Neural progenitor cell (in vitro differentiated cells): ENCODE measurements at regions not wholly inside any gene's neighbourhood (a gene's known extent, or its start where the extent isn't known, plus 50 kb on each side); places are given as distances from the start of the nearest gene placed in this dataset.

Experiments
- CTCF ChIP-seq: fragments of 200-600 bp; sonication (generic); IDR thresholded peaks from 2 replicates; pipeline ENCODE4 v1.5.1; 2017; ENCODE audit warnings: antibody characterized with exemption, mild to moderate bottlenecking
- EZH2 ChIP-seq: fragments of 200-600 bp; sonication (generic); IDR thresholded peaks from 2 replicates; pipeline ENCODE4 v1.6.1; 2017; ENCODE audit warnings: antibody characterized with exemption, mild to moderate bottlenecking, moderate library complexity
- EZH2phosphoT487 ChIP-seq: fragments of 200-600 bp; sonication (generic); IDR thresholded peaks from 2 replicates; pipeline ENCODE4 v1.6.1; 2017; ENCODE audit warnings: antibody characterized with exemption

GRCh38 chr10:131744346-131744745, 156.5 kb upstream of the PPP2R2D start:
- no peak for TF ChIP-seq CTCF
- TF ChIP-seq EZH2phosphoT487 = no peak
- no peak for TF ChIP-seq EZH2
